ENCODE measurements at regions not wholly inside any gene's neighbourhood (a gene's known extent, or its start where the extent isn't known, plus 50 kb on each side); places are given as distances from the start of the nearest gene placed in this dataset.
"Not testable (repeated sequence)": the region's sequence is repeated elsewhere in the genome, so short reads cannot be mapped to it uniquely, and the experiment has no call there.

DNA sequence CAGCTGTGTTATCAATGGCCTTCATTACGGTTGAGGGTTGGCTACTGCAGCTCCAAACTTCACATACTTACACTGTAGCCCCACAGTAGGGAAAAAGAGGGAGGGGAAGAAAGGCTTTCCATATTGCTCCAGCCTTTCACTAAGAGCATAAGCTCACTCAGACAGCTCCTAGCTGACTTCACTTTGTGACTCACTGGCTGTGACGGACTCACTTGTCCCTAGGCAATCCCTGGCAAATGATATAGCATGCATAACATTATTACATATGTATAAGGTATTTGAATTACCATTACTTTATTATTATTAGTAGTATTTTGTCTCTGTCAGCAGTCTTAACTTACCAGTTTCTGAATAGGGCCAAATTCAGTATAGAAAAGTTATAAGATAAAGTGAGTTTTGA, 350.7 kb downstream of the RMST start:
- DNase-seq = no peak

DNA sequence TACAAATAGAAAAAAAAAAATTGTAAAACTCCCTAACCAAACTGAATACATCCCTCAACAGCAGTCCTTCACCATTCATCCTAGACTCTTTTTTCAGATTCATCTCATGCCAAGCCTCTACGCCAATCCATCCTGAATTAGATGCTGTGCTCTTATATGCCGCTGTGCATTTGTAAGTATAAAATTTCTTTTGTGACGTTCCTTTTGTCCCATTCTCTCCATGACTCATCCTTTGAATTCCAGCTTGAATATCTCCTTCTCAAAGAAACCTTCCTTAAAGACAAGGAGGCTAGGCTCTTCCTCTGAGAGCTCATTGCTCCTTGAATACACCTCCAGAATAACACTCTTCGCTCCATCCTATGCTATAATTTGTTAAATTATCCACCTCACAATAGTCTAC, 359.2 kb downstream of the RMST start:
- no peak for DNase-seq

DNA sequence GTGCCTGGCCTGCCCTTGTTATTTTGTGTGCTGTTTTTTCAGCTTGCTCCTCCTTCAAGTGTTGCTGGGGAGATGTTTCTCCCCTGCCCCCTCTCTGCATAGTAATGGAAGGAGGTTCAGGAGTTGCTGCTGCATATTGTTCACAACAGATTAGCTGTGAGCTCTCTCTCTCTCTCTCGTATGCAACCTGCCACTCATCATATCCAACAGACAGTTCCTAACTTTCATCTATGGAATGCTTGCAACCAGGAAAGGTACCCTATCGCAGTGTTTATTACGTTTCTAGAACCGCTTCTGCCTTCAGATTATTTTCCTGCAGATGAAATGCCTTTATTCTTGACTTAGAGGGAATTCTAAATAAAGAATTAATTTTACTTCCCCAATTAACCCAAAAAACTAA, 372.9 kb downstream of the RMST start:
- no peak for DNase-seq

DNA sequence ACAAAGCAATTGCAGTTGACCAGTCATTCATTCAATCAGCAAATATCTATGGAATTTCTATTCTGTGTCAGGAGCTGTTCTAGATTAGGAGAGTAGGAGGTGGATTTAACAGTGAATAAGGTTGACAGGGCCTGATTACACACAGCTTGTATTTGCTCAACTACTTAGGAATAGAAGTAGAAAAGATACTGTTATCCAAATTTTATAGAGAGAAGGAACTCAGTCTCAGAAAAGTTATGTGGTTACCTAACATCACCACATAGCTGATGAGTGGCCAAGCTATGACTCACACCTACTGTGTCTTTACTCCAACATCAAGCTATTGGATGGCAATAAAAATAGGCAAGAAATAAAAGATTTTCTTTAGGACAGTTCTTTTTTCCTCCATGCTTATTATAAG, 374.8 kb downstream of the RMST start:
- DNase-seq = no peak

DNA sequence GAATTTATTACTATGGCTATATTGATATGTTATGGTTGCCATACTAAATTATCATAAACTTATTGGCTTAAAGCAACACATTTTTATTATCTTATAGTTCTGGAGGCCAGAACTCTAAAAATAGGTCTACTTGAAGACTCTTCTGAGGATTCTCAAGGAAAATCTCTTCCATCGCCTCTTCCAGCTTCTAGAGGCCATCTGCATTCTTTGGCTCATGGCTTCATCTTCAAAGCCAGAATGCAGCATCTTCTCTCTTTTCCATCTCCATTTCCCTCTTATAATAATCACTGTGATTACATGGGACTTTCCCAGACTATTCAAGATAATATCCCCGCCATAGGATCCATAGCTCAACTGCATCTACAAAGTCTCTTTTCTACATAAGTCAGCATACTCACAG, 385.4 kb downstream of the RMST start:
- DNase-seq = no peak

DNA sequence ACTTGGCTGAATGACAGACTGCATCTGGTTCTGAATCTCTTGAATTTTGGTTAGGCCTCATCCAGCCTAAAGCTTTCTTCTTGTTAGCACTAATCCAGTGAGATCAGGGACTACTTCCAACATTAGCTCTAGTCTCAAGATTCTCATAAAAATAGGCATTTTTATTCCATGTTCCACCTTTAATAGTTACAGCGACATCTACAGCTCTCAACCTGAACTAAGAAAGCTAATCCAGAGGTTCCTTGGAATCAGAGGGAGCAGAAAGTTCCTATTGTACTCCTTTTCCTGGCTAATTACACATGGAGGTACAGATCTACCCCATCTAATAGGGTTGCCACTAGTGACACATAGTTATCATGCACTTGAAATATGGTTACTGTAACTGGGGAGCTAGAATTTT, 391.9 kb downstream of the RMST start:
- DNase-seq = no peak

DNA sequence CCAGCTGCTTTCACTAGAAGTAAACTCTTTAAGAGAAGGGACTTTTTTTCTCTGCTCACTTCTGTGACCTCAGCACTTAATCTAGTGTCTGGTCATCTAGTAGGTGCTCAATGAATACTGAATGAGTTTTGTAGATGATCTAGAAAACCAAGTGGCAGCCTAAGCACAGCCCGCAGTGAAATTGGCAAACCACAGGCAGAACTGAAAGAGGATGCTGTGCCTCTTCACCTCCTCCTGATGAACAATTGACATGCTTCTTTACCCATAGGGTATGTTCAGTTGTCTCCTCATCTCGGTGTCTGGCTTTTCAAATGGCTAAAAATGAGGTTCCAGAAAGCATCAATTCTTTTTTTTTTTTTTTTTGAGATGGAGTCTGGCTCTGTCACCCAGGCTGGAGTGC, 399.5 kb downstream of the RMST start:
- DNase-seq = no peak

DNA sequence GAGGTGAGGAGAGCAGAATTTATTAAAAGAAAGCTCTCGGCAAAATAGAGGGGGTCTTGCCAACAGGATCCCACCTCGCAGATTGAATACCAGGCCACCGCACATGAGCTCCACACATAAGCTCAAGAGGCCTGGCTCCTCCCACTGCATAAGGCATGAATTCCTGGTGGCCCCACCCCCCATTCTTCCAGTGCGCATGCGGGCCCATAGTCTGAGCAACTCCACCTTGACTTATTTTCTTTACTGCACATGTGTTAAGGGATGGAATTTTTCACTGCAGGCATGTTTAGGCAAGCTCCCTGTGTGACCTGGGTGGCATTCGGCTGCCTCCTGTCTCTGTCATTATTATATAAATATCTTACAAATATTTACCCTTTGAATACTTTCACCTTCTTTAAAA, 412.5 kb downstream of the RMST start:
- no peak for DNase-seq

DNA sequence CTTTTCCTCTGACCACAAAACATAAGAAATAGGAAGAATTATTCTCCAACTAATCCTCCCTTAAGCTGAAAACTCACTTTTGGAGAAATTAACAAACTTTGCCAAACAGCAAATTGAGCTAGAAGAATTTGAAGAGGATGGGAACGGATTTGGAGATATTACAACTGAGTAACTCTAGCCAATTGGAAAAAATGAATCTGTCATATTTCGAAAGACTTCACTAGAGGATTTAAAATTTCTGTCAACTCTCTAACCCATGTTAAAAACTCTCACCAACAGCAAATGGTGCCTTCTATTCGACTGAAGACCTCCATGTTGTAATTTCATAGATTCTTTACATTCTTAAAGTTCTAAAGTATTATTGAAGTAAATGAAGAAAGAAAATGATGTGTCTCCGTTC, 414.2 kb downstream of the RMST start:
- DNase-seq = no peak

DNA sequence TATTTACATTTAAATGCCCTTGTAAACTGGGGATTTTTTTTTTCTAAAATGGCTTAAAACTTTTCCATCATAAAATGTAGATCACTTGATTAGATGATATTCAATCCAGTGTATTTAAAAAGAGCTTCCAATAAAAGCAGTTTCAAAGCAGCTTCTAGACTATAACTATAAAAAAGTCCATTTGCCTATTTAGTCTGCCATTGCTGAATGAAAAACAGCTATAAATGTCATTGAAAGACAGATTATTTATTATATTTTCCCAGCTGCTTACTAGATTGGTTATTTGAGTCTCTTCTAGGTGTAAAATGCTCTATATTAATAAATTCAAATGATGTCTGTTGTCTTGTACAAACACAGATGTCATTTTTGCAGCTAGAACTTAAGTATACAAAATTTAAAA, 414.8 kb downstream of the RMST start:
- no peak for DNase-seq

DNA sequence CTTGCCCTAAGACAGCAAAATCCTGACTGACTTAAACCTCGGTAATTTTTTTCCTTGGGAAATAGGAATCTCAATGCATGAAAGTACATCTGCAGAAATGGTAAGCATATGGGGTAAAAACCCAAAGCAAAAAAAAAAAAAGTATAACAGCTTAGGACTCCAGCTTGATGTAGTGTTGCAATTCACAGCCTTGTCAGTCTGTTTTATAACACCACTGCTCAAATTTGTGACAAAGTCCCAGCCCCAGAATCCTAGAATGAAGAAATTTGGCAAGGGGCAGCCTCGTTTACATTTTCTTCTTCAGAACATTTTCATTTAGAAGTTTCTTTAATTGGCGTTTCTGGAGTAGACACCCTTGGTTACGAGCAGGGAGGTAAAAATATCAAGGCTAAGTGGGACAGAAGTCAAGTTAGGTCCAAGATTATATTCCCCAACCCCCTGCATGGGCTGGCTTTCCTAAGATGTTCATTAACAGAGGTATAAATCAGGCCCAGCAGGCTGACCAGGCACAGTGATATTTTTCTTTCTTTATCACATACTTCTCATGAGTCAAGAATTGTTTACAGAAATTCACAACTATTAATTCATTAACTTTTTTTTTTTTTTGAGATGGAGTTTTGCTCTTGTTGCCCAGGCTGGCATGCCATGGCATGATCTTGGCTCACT, 424.0 kb downstream of the RMST start:
- no peak for DNase-seq

DNA sequence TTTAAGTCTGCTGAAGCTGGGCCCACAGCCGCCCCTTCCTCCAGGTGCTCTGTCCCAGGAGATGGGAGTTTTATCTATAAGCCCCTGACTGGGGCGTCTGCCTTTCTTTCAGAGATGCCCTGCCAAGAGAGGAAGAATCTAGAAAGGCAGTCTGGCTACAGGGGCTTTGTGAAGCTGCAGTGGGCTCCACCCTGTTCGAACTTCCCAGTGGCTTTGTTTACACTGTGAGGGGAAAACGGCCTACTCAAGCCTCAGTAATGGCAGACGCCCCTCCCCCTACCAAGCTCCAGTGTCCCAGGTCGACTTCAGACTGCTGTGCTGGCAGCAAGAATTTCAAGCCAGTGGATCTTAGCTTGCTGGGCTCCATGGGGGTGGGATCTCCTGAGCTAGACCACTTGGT, 435.3 kb downstream of the RMST start:
- not testable (repeated sequence) for DNase-seq

DNA sequence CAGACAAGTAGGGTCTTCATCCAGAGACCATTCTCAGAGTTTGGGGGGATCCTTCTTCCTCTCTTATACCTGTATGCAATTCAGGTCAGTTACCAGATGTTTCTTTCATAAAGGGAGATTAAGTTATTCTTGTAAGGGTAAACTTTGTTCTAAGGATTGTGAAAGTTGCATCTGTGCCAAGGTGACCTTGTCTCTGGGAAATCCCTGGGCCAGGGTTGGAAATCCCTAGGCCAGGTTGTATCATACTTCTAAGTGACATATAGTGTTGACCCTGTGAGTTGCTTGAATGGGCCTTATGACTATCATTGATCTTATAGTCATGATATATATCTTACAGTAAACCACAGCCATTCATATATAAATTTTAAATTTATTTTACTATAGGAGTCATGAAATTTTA, 436.9 kb downstream of the RMST start:
- DNase-seq = no peak

DNA sequence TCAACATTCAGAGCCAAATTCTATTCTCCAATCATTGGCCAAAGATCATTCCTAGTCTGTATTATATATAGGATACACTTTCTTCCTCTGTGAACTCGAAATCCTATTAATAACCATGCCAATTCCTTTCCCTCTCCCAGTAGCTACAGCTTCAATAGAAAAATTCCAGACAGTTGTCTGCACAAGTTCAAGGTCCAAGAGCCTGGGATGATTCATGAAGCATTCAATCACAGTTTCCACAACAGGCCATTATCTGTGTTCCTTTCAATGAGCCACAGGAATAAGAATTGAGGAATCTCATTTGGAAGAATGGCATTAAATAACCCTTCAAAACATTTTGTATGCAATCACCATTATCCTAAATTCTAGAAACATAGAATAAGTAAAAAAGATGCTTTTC, 437.4 kb downstream of the RMST start:
- no peak for DNase-seq

DNA sequence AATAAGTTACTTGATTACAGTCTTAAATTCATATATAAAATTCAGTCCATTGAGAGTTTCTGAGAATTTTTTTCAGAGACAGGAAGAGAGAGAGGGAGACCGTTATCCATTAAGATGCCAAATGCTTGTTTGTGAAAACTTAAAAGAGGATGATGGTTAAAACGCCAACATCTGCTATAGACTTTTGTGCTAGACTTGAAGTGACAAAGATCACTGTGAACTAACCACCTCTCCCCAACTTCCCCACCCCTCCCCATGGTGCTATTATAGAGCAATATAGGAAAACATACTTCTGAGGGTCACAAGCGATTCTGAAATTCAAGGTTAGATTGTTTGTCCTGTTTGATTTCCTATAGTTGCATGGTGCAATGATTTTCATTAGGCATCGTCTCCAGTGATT, 440.8 kb downstream of the RMST start:
- no peak for DNase-seq

DNA sequence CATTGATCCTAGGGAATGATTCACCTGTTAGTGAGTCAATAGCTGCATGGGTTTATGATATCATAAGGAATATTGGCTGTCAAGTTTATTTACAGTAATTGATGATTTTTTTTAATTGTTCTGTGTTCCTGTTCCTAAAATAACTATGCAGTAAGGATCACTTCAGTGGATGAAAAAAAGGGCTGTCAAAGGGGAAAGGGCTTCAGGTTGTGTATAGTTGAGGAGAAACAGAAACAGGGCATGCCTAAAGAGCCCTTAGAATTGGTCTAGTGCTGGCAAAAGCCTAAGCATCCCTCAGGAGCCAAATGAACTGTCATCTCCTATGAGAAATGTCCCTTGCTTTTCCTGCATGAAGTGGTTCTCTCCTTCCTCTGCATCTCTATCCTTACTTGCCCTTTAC, 444.9 kb downstream of the RMST start:
- no peak for DNase-seq

DNA sequence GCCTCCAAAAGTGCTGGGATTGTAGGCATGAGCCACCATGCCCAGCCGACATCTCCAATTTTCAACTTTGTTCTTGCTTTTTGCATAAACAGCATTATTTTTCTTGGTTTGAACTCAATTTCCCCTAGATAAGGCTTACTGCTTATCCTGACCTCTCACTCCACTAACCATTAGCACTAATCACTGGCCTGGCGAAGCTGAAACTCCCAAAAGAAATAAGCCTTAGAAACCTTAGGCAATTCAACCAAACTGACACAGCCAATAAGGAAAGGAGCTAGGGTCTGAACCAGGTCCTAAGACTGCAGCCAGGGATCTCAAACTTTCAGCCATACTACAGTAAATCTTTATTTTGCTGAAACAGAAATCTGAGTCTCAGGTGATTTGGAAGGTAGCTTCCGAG, 448.0 kb downstream of the RMST start:
- no peak for DNase-seq

DNA sequence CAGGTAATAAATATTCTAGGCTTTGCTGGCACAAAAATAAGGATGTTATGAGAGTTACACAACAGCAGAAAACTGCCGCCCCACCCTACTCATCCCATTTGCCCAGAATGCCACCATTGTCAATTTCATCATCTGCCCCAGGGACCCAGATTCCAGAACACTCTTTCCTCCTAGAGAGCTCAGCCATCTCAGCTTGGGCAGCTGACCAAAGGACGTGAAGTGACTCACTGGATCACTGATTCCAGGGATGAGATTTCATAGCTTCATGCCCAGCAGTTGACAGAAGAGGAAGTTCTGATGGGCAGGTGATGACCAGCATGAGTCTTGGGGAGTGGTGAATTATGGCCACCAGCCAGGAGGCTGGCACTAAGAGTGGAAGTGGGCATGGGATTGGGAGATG, 450.3 kb downstream of the RMST start:
- DNase-seq = no peak

DNA sequence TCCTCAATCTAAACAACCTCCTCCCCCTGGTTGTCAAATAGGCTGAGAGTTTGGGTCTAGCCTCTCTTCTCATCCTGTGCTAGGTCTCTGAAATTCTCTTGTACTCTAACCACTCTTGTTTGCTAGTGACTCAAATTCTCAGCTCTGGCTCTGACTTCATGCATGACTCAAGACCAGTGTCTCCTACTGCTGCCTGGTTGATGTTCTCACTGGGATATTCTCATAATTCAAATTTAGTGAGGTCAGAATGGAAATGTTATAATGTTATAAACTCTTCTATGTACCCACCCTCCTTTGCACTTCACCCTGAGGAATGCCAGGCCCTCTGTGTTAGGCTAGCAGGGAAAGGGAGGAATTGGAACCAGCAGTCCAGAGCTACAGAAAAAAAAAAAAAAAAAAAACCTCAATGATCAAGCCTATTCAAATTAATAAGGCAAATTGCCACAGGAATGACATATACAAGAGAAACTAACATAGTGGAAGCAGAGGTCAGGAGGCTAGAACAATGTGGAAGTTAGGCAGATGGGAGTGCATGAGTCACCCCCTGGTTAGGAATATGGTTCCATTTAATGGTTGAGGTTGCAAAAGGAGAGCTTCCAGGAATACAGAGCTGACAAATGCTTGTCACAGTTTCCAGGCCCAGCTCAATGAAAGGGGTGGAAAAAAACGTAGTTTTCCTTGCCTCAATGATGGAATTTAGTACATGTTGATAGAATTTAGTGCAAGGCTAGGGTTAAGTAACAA, 459.5 kb downstream of the RMST start:
- DNase-seq = peak; percentile 11

DNA sequence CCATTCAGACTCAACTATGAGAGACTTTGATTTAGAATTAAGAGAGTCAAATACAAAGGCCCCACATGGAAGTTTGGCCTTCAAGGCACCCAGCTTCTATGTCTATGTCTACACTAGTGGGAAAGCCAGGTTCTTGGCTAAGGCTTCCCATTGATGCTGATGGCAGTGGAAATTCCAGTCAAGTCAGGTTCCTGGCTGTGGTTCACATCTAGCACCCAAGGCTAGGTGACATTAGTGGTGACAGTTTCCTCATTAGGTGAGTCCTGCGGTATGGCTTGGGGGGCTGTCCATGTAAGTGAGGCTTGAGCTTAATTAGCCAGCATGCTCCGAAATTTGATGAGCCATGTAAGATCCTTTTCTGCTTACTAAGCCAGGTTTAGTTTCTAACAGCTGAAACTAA, 460.9 kb downstream of the RMST start:
- DNase-seq = no peak

DNA sequence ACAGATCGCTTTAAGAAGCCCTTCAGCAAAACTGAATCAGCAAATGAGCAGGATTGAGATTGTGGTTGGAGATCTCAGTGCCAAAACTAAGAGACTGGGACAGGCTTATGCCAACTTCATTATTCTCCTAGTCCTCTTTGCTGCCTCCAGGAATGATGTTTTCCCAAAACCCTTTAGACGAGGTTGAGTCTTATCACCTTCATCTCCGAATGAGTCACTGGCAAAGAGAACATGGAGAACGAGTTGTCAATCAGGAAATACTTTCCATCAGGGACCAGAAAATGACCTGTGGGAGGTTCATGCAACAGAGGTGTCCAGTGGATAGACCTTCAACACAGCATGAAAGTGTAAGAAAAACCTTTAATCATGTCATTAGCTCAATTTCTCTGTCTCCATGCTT, 461.5 kb downstream of the RMST start:
- no peak for DNase-seq

DNA sequence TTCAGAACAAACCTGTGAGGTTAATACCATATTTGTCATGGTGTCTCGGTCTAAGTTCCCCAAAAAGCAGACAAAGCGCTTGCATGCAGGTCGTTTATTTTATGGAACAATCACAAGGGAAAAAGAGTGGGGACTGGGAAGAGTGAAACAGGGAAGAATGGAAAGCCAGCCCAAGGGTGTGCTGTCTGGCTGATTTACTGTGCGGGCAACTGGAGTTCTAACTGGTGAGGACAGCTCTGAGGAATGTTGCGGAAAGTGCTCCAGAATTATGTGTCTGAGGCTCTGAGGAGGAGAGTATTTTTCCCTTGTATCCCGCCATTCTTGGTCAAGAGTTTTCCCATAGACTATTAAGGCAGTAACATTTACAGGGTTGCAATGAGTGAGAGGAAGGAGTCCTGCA, 465.4 kb downstream of the RMST start:
- DNase-seq = no peak

DNA sequence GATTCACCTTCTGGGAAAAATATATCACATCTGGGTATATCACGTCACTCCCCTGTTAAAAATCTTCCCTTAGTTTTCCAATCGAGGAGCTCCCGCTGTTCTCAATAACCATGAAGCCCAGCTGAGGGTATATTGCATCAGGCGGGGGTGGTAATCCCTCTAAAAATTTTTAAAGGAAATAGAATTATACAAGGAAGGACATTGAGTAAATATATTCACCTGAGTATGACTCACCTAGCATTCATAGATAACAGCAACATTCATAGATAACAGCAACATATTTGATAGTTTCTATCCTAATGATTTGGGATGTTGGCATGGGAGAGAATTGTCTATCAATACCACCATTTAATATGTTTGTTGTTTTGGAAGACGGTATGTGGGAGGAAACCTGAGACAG, 473.6 kb downstream of the RMST start:
- no peak for DNase-seq

DNA sequence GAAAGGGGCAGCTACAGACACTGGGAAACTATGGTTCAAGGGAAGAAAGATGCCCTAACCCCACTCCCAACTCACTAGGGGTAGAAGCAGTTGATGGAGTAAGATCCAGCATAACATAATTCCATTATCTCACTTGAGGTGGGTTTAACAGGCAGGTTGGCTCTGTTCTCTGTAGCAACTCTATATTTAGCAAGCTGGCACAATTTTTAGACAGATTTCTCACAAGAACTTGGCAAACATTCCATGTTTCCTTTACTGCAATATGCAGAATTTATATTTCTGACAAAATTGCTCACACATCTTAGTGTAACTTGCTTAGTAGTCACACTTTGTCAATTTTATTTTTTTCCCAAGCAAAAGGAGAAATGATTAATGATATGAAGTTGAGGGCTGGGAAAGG, 475.4 kb downstream of the RMST start:
- DNase-seq = no peak

DNA sequence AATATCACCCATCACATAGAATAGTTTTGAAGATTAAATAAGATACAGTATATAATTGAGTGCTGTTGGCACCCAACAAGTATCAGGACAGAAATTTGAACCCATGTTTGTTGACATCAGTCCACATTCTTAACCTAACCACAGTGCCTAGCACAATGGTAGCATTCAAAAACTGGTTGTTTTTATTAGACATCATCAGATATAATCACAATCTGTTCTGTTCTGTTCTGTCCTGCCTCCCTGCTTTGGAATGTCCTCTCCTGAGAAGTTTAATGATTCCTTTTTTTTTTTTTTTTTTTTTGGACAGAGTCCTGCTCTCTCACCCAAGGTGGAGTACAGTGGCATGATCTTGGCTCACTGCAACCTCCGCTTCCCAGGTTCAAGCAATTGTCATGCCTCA, 476.6 kb downstream of the RMST start:
- DNase-seq = no peak

Data from inflammatory macrophage treated with lipopolysaccharide for 4 hours (primary cell).